Thyroid gland (tissue), 4 donors: ENCODE measurements at regions not wholly inside any gene's neighbourhood (a gene's known extent, or its start where the extent isn't known, plus 50 kb on each side); places are given as distances from the start of the nearest gene placed in this dataset.
"Not testable (repeated sequence)": the region's sequence is repeated elsewhere in the genome, so short reads cannot be mapped to it uniquely, and the experiment has no call there.

Experiments used
- DNase-seq, 2 donors: peaks; one replicate each; pipeline ENCODE4 v3.0.0-alpha.2; 2019
- H3K27ac ChIP-seq, 3 donors: fragments of 200-600 bp; sonication (generic); 1 replicate in 2 of 3; 2 replicates in 1 of 3; pipeline ENCODE4 v1.5.1; 2016 to 2019; ENCODE audit warnings: mild to moderate bottlenecking in 1 of 3, moderate library complexity in 1 of 3
- H3K27me3 ChIP-seq: fragments of 200-600 bp; sonication (generic); one replicate; pipeline ENCODE4 v1.5.1; 2019
- H3K36me3 ChIP-seq, 2 donors: fragments of 200-600 bp; sonication (generic); one replicate each; pipeline ENCODE4 v1.5.1; 2016 to 2019
- H3K4me1 ChIP-seq, 2 donors: fragments of 200-600 bp; sonication (generic); one replicate each; pipeline ENCODE4 v1.5.1; 2017 to 2019
- H3K4me3 ChIP-seq, 3 donors: fragments of 200-600 bp; sonication (generic); replicated peaks in 1 of 3; 1 replicate in 2 of 3; 2 replicates in 1 of 3; pipeline ENCODE4 v1.5.1; 2016; ENCODE audit warnings: mild to moderate bottlenecking in 1 of 3
- H3K9me3 ChIP-seq: fragments of 200-600 bp; sonication (generic); one replicate; pipeline ENCODE4 v1.5.1; 2017
- CTCF ChIP-seq, 6 experiments: fragments of 200-600 bp in 3 of 6; fragments of 450-650 bp in 3 of 6; sonication (generic) in 3 of 6; IDR thresholded peaks; one replicate each; pipeline ENCODE4 v1.5.1; 2016 to 2019; ENCODE audit warnings: antibody characterized with exemption in 6 of 6, mild to moderate bottlenecking in 2 of 6, inconsistent platforms in 1 of 6, moderate library complexity in 1 of 6
- POLR2A ChIP-seq, 2 donors: fragments of 450-650 bp; IDR thresholded peaks; one replicate each; pipeline ENCODE4 v1.6.1; 2017; ENCODE audit warnings: antibody characterized with exemption in 2 of 2, mild to moderate bottlenecking in 2 of 2, moderate library complexity in 1 of 2
- WGBS, 2 donors: methylation state at CpG; one replicate each; pipeline ENCODE4 v1.1.5; 2017; 5-methylcytosine and 5-hydroxymethylcytosine counted together
- intact Hi-C: fragments of 100-400 bp; cut with DNase I; formaldehyde crosslinking; loops from one replicate; pipeline ENCODE4 v1.15.1; 2023

GRCh38 chr20:53664121-53664520 lies 70.5 kb upstream of the ZNF217 start:
- Histone ChIP-seq H3K4me1 (peaks cover 6 to 13% of the 10 kb centered on the region in 2 donors), H3K27ac (no peak overlapping the region), H3K36me3 (no peaks in the 10 kb centered on the region), H3K27me3 (no peaks in the 10 kb centered on the region), H3K9me3 (no peaks in the 10 kb centered on the region), H3K4me3 (no peak overlapping the region)
- WGBS, 2 donors: 92 to 93% methylated on average over 4 of the region's 4 CpGs
- no peak for DNase-seq
- TF ChIP-seq POLR2A (IDR thresholded peaks at IDR 0.05) (no peak), CTCF (IDR thresholded peaks at IDR 0.05) (no peak)
- intact Hi-C loops: no loop called here

GRCh38 chr20:53663521-53663920 lies 69.9 kb upstream of the ZNF217 start:
- H3K36me3 ChIP-seq, intact Hi-C loops: not testable (repeated sequence)

GRCh38 chr20:53662595-53662994 lies 69.0 kb upstream of the ZNF217 start:
- Histone ChIP-seq H3K4me3 (no peak overlapping the region), H3K27me3 (no peaks in the 10 kb centered on the region), H3K27ac (no peak overlapping the region), H3K4me1 (peaks cover 8 to 18% of the 10 kb centered on the region in 2 donors), H3K36me3 (no peaks in the 10 kb centered on the region), H3K9me3 (no peaks in the 10 kb centered on the region)
- intact Hi-C loops: no loop called here
- TF ChIP-seq CTCF (IDR thresholded peaks at IDR 0.05): no peak
- no peak for TF ChIP-seq POLR2A (IDR thresholded peaks at IDR 0.05)
- DNase-seq: no peak
- 76 to 90% methylated on average over 3 of the region's 3 CpGs for WGBS, 2 donors

More at GRCh38 chr20:53663521-53663920, 69.9 kb upstream of the ZNF217 start:
- H3K4me1 ChIP-seq: peaks cover 6 to 13% of the 10 kb centered on the region in 2 donors
- not testable (repeated sequence) for H3K9me3 ChIP-seq, H3K27me3 ChIP-seq, DNase-seq, H3K4me3 ChIP-seq, H3K27ac ChIP-seq
- WGBS, 2 donors: 97 to 98% methylated on average over 4 to 5 of the region's 5 CpGs

- intact Hi-C loops: no loop called here
- no peak for TF ChIP-seq CTCF (IDR thresholded peaks at IDR 0.05)
- TF ChIP-seq POLR2A (IDR thresholded peaks at IDR 0.05): no peak
- no peaks in the 10 kb centered on the region for H3K9me3 ChIP-seq
- no peaks in the 10 kb centered on the region for H3K27me3 ChIP-seq
- H3K36me3 ChIP-seq: no peaks in the 10 kb centered on the region
- H3K4me3 ChIP-seq: no peak overlapping the region
- DNase-seq: no peak
- peaks cover 24 to 32% of the 10 kb centered on the region in 2 donors for H3K4me1 ChIP-seq
- peak overlapping the region; percentile 13 to 72 (median 72) for H3K27ac ChIP-seq
- WGBS, 2 donors: 65 to 72% methylated on average over 6 of the region's 6 CpGs
These were observed 67.3 kb upstream of the ZNF217 start for GRCh38 chr20:53660947-53661381.

- H3K27me3 ChIP-seq: no peaks in the 10 kb centered on the region
- intact Hi-C loops: no loop called here
- DNase-seq: peak; percentile 32 to 36
- no peaks in the 10 kb centered on the region for H3K36me3 ChIP-seq
- WGBS, 2 donors: 5 to 6% methylated on average over 38 of the region's 38 CpGs
- peaks cover 26 to 36% of the 10 kb centered on the region in 2 donors for H3K4me1 ChIP-seq
- no peaks in the 10 kb centered on the region for H3K9me3 ChIP-seq
- H3K27ac ChIP-seq: peak overlapping the region; percentile 13 to 72 (median 72)
- TF ChIP-seq POLR2A (IDR thresholded peaks at IDR 0.05) (no peak), CTCF (IDR thresholded peaks at IDR 0.05) (no peak)
- H3K4me3 ChIP-seq: peak overlapping the region in 2 of 3 donors; percentile 25 to 42
These were observed 66.7 kb upstream of the ZNF217 start for GRCh38 chr20:53660078-53660909.
